ENCODE measurements at regions not wholly inside any gene's neighbourhood (a gene's known extent, or its start where the extent isn't known, plus 50 kb on each side); places are given as distances from the start of the nearest gene placed in this dataset.

- H3K4me3 Mint-ChIP-seq: peak overlapping the region; percentile 15
- H3K36me3 Mint-ChIP-seq: peaks cover 8% of the 10 kb centered on the region
- no peaks in the 10 kb centered on the region for H3K9me3 Mint-ChIP-seq
- DNase-seq: peak; percentile 48
- peaks cover 51% of the 10 kb centered on the region for H3K4me1 Mint-ChIP-seq
- CTCF ChIA-PET: interaction anchor here (0.9 to 1.6 kb wide), 4 partner anchors 8 to 116 kb away, joined by 3 to 6 read pairs (median 4); no protein-coding TSS in a partner anchor
- H3K27ac Mint-ChIP-seq: peak overlapping the region; percentile 91
- peaks cover 3% of the 10 kb centered on the region for H3K27me3 Mint-ChIP-seq
These were observed 70.3 kb upstream of the PELI1 start for GRCh38 chr2:64214281-64215115.

- DNase-seq: no peak
- H3K36me3 Mint-ChIP-seq: peaks cover 3% of the 10 kb centered on the region
- CTCF ChIA-PET: no interaction called here
- no peaks in the 10 kb centered on the region for H3K9me3 Mint-ChIP-seq
- no peak overlapping the region for H3K27ac Mint-ChIP-seq
- H3K4me3 Mint-ChIP-seq: no peak overlapping the region
- H3K27me3 Mint-ChIP-seq: no peaks in the 10 kb centered on the region
- peaks cover 45% of the 10 kb centered on the region for H3K4me1 Mint-ChIP-seq
These were observed 73.1 kb upstream of the PELI1 start for GRCh38 chr2:64217198-64217869.

- no peaks in the 10 kb centered on the region for H3K9me3 Mint-ChIP-seq
- H3K27ac Mint-ChIP-seq: no peak overlapping the region
- no peak for DNase-seq
- peaks cover 2% of the 10 kb centered on the region for H3K36me3 Mint-ChIP-seq
- no peak overlapping the region for H3K4me3 Mint-ChIP-seq
- peaks cover 45% of the 10 kb centered on the region for H3K4me1 Mint-ChIP-seq
- CTCF ChIA-PET: no interaction called here
- H3K27me3 Mint-ChIP-seq: no peaks in the 10 kb centered on the region
These were observed 74.0 kb upstream of the PELI1 start for GRCh38 chr2:64218137-64218802.

DNA sequence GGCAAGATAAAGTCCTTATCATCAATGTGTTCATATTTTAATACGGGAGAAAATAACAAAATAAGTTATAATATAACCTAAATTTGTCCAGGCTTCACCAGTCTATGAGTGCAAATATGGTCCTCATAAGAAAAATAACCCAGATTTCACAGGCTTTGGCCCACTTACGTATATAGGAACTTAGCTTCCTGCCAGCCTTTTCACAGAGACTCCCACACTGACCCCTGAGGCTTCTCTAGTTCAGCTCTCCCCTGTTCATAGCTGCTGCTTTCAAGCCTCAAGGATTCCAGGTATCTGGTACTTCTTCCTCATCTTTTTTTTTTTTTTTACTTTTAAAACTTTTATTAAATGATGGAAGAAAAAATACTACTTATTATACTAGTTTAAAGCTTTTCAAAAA lies 74.9 kb upstream of the PELI1 start:
- Mint-ChIP-seq H3K4me1 (peaks cover 44% of the 10 kb centered on the region), H3K4me3 (no peak overlapping the region), H3K9me3 (no peaks in the 10 kb centered on the region), H3K36me3 (peaks cover 4% of the 10 kb centered on the region), H3K27ac (no peak overlapping the region), H3K27me3 (no peaks in the 10 kb centered on the region)
- CTCF ChIA-PET: interaction anchor here (0.6 kb wide), 2 partner anchors 14 to 315 kb away, joined by 3 to 4 read pairs; no protein-coding TSS in a partner anchor
- no peak for DNase-seq

- no peak overlapping the region for H3K4me3 Mint-ChIP-seq
- H3K9me3 Mint-ChIP-seq: no peaks in the 10 kb centered on the region
- no peaks in the 10 kb centered on the region for H3K27me3 Mint-ChIP-seq
- H3K36me3 Mint-ChIP-seq: peaks cover 4% of the 10 kb centered on the region
- no peak for DNase-seq
- no peak overlapping the region for H3K27ac Mint-ChIP-seq
- CTCF ChIA-PET: no interaction called here
- H3K4me1 Mint-ChIP-seq: peaks cover 35% of the 10 kb centered on the region
These were observed 76.0 kb upstream of the PELI1 start for GRCh38 chr2:64220265-64220664.

GRCh38 chr2:64220894-64221617 lies 76.8 kb upstream of the PELI1 start:
- Mint-ChIP-seq H3K36me3 (peaks cover 4% of the 10 kb centered on the region), H3K9me3 (no peaks in the 10 kb centered on the region), H3K27me3 (no peaks in the 10 kb centered on the region), H3K4me3 (no peak overlapping the region), H3K27ac (no peak overlapping the region), H3K4me1 (peaks cover 35% of the 10 kb centered on the region)
- DNase-seq: no peak
- CTCF ChIA-PET: interaction anchor here (0.5 kb wide), 1 partner anchor 104 kb away, joined by 4 read pairs; no protein-coding TSS in a partner anchor

- DNase-seq: no peak
- Mint-ChIP-seq H3K4me1 (peaks cover 32% of the 10 kb centered on the region), H3K27ac (no peak overlapping the region), H3K27me3 (no peaks in the 10 kb centered on the region), H3K36me3 (peaks cover 3% of the 10 kb centered on the region), H3K4me3 (no peak overlapping the region), H3K9me3 (no peaks in the 10 kb centered on the region)
- CTCF ChIA-PET: interaction anchor here (0.8 to 1.3 kb wide), 2 partner anchors 105 to 109 kb away, joined by 3 read pairs; no protein-coding TSS in a partner anchor
These were observed 77.7 kb upstream of the PELI1 start for GRCh38 chr2:64221935-64222334.

DNA sequence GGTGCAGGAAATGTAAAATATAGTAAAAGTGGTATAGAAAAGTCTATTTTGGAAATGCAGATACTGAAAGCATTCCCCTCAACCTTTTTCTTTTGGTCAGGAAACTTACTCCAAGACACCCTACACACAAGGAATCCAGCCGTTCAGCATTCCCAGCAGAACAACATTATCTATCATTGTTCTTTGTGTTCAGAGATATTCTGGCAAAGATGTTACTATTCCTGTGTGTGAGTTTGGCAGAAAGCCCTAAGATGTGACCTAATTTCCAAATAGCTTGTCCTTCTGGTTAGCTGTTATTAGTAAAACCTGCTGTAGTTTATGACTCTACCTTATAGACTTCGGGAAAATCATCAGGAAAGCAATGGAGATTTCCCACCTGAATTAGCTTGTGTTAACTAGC lies 78.1 kb upstream of the PELI1 start:
- peaks cover 3% of the 10 kb centered on the region for H3K36me3 Mint-ChIP-seq
- no peak for DNase-seq
- H3K4me3 Mint-ChIP-seq: no peak overlapping the region
- H3K9me3 Mint-ChIP-seq: no peaks in the 10 kb centered on the region
- H3K27me3 Mint-ChIP-seq: no peaks in the 10 kb centered on the region
- peaks cover 32% of the 10 kb centered on the region for H3K4me1 Mint-ChIP-seq
- CTCF ChIA-PET: interaction anchor here (0.8 to 1.3 kb wide), 3 partner anchors 18 to 108 kb away, joined by 3 read pairs; no protein-coding TSS in a partner anchor
- peak overlapping the region; percentile 85 for H3K27ac Mint-ChIP-seq

DNA sequence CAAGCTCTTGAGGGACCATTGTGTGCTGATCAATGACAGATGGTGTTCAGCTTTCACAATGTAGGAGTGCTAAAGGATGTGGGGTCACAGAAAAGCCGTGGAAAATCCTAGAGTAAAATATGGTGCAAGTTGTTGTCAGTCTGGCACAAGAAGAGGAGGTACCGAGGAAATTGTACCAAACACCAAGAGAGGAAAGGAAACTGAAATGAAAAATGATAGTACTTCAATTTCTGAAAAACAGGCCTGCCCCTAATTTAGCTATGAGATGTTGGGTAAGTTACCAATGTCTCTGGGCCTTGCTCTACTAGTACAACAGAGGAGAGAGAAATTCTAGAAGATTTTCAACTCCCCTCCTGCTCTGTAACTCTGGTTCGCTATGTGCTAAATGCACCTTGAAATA lies 78.8 kb upstream of the PELI1 start:
- H3K27ac Mint-ChIP-seq: peak overlapping the region; percentile 85
- H3K4me1 Mint-ChIP-seq: peaks cover 37% of the 10 kb centered on the region

GRCh38 chr2:64225491-64225890 lies 81.3 kb upstream of the PELI1 start:
- Mint-ChIP-seq H3K36me3 (peaks cover 3% of the 10 kb centered on the region), H3K4me3 (no peak overlapping the region), H3K9me3 (no peaks in the 10 kb centered on the region), H3K27me3 (peaks cover 4% of the 10 kb centered on the region), H3K4me1 (peaks cover 40% of the 10 kb centered on the region), H3K27ac (no peak overlapping the region)
- no peak for DNase-seq
- CTCF ChIA-PET: interaction anchor here (1.1 to 1.5 kb wide), 2 partner anchors 10 to 101 kb away, joined by 4 read pairs; no protein-coding TSS in a partner anchor

More for the DNA sequence above, 78.8 kb upstream of the PELI1 start:
- H3K27me3 Mint-ChIP-seq: peaks cover under 1% of the 10 kb centered on the region
- H3K36me3 Mint-ChIP-seq: peaks cover 3% of the 10 kb centered on the region
- peak overlapping the region; percentile 6 for H3K4me3 Mint-ChIP-seq
- CTCF ChIA-PET: interaction anchor here (0.7 to 1.3 kb wide), 5 partner anchors 9 to 265 kb away, joined by 3 to 4 read pairs (median 3); no protein-coding TSS in a partner anchor
- no peak for DNase-seq
- H3K9me3 Mint-ChIP-seq: no peaks in the 10 kb centered on the region

DNA sequence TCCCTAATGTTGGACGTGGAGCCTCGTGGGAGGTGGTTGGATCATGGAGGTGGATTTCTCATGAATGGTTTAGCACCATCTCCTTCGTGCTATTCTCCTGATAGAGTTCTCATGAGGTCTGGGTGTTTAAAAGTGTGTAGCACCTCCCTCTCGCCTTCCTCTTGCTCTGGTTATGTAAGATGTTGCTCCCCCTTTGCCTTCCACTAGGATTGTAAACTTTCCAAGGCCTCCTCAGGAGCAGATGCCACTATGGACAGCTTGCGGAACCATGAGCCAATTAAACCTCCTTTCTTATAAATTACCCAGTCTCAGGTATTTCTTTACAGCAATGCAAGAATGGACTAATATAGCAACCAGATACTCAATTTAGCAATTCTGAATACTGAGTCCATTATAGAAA lies 82.4 kb upstream of the PELI1 start:
- Mint-ChIP-seq H3K36me3 (peaks cover 3% of the 10 kb centered on the region), H3K27ac (no peak overlapping the region), H3K27me3 (peaks cover 7% of the 10 kb centered on the region), H3K4me3 (no peak overlapping the region), H3K9me3 (no peaks in the 10 kb centered on the region), H3K4me1 (peaks cover 37% of the 10 kb centered on the region)
- DNase-seq: no peak
- CTCF ChIA-PET: interaction anchor here (1.5 kb wide), 1 partner anchor 11 kb away, joined by 4 read pairs; no protein-coding TSS in a partner anchor

- Mint-ChIP-seq H3K4me3 (peak overlapping the region; percentile 75), H3K9me3 (no peaks in the 10 kb centered on the region), H3K36me3 (peaks cover 3% of the 10 kb centered on the region), H3K27ac (no peak overlapping the region), H3K27me3 (peaks cover 12% of the 10 kb centered on the region), H3K4me1 (peaks cover 29% of the 10 kb centered on the region)
- no peak for DNase-seq
- CTCF ChIA-PET: interaction anchor here (1.3 kb wide), 2 partner anchors 103 to 529 kb away, joined by 3 to 4 read pairs; no protein-coding TSS in a partner anchor
These were observed 83.4 kb upstream of the PELI1 start for GRCh38 chr2:64227603-64228125.

DNA sequence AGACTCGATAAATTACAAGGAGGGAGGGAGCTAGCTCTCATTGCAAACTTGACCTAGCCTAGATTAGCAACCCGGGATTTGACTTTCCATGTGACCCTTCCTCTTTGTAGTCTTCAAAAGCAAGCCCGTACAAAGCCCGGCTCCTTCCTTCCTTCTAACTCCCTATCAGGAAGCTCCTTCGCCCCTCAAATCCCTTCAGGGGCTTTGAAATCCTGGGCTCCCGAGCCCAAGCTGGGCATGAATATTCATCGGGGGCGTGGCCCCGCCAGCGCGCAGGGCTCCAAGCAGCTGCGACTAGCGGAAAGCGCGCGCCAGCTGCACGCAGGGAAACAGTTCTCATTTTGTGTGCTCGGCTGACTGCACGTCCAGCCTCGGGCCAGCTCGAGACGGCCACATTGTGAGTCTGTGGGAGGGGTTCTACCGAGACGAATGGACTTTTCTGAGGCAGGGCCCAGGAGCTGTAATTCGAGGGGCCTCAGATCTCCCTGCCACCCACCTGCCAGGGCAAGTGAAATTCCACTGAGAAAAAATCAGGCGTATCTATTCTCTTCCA lies 84.0 kb upstream of the PELI1 start:
- Mint-ChIP-seq H3K4me3 (peak overlapping the region; percentile 75), H3K27me3 (peaks cover 12% of the 10 kb centered on the region), H3K36me3 (peaks cover 3% of the 10 kb centered on the region), H3K4me1 (peaks cover 24% of the 10 kb centered on the region), H3K27ac (peak overlapping the region; percentile 82), H3K9me3 (no peaks in the 10 kb centered on the region)
- peak; percentile 74 for DNase-seq
- CTCF ChIA-PET: interaction anchor here (1.3 kb wide), 3 partner anchors 99 to 530 kb away, joined by 3 to 5 read pairs (median 4); no protein-coding TSS in a partner anchor
